HAP-1 (cell line): ENCODE measurements at regions not wholly inside any gene's neighbourhood (a gene's known extent, or its start where the extent isn't known, plus 50 kb on each side); places are given as distances from the start of the nearest gene placed in this dataset.

Experiments used
- DNase-seq, 2 experiments: peaks; one replicate each; pipeline ENCODE4 v3.0.0-alpha.2; 2016 to 2020; ENCODE audit warnings: low spot score in 2 of 2
- H3K27me3 ChIP-seq: fragments of 250-450 bp; sonication (Bioruptor Pico); 2 replicates; pipeline ENCODE4 v1.5.1; 2020; ENCODE audit warnings: low read depth, mild to moderate bottlenecking, moderate library complexity
- H3K36me3 ChIP-seq: fragments of 250-450 bp; sonication (Bioruptor Pico); replicated peaks from 2 replicates; pipeline ENCODE4 v1.5.1; 2020; ENCODE audit warnings: mild to moderate bottlenecking
- H3K4me1 ChIP-seq: fragments of 250-450 bp; sonication (Bioruptor Pico); 2 replicates; pipeline ENCODE4 v1.5.1; 2020; ENCODE audit warnings: mild to moderate bottlenecking
- H3K4me3 ChIP-seq: fragments of 250-450 bp; sonication (Bioruptor Pico); 2 replicates; pipeline ENCODE4 v1.5.1; 2020; ENCODE audit warnings: mild to moderate bottlenecking, moderate library complexity
- H3K9me3 ChIP-seq: fragments of 250-450 bp; sonication (Bioruptor Pico); 2 replicates; pipeline ENCODE4 v1.5.1; 2020; ENCODE audit warnings: mild to moderate bottlenecking, moderate library complexity
- in situ Hi-C: fragments of 300-500 bp; cut with MboI; formaldehyde crosslinking; loops from 3 replicates; pipeline ENCODE4 v1.14.3; 2020; ENCODE audit warnings: low sequenced_read_pairs, inconsistent platforms, mixed read lengths

GRCh38 chr4:1471443-1472147 lies 65.4 kb upstream of the NKX1-1 start:
- Histone ChIP-seq H3K4me1 (no peaks in the 10 kb centered on the region), H3K27me3 (peaks cover 8% of the 10 kb centered on the region; the same call in 1 of the 2 replicates), H3K4me3 (no peak overlapping the region), H3K9me3 (no peaks in the 10 kb centered on the region), H3K36me3 (no peaks in the 10 kb centered on the region)
- DNase-seq: peak in 1 of 2 experiments; percentile 6
- in situ Hi-C loops: no loop called here

GRCh38 chr4:1470816-1471442 lies 64.7 kb upstream of the NKX1-1 start:
- in situ Hi-C loops: no loop called here
- H3K27me3 ChIP-seq: peaks cover 8% of the 10 kb centered on the region; the same call in 1 of the 2 replicates
- H3K4me1 ChIP-seq: no peaks in the 10 kb centered on the region

GRCh38 chr4:1470393-1470670 lies 64.1 kb upstream of the NKX1-1 start:
- Histone ChIP-seq H3K9me3 (no peaks in the 10 kb centered on the region), H3K4me3 (no peak overlapping the region), H3K27me3 (peaks cover 8% of the 10 kb centered on the region; the same call in 1 of the 2 replicates), H3K4me1 (no peaks in the 10 kb centered on the region), H3K36me3 (no peaks in the 10 kb centered on the region)
- DNase-seq: no peak
- in situ Hi-C loops: no loop called here

More at GRCh38 chr4:1470816-1471442, 64.7 kb upstream of the NKX1-1 start:
- Histone ChIP-seq H3K36me3 (no peaks in the 10 kb centered on the region), H3K9me3 (no peaks in the 10 kb centered on the region), H3K4me3 (no peak overlapping the region)
- peak in 1 of 2 experiments; percentile 5 for DNase-seq

GRCh38 chr4:1469607-1470392 lies 63.6 kb upstream of the NKX1-1 start:
- no peaks in the 10 kb centered on the region for H3K9me3 ChIP-seq
- no peaks in the 10 kb centered on the region for H3K36me3 ChIP-seq
- peak in 1 of 2 experiments; percentile 3 for DNase-seq
- no peak overlapping the region for H3K4me3 ChIP-seq
- H3K27me3 ChIP-seq: peaks cover 8% of the 10 kb centered on the region; the same call in 1 of the 2 replicates
- in situ Hi-C loops: no loop called here
- H3K4me1 ChIP-seq: no peaks in the 10 kb centered on the region

- H3K9me3 ChIP-seq: no peaks in the 10 kb centered on the region
- no peaks in the 10 kb centered on the region for H3K36me3 ChIP-seq
- DNase-seq: no peak
- H3K4me1 ChIP-seq: no peaks in the 10 kb centered on the region
- H3K4me3 ChIP-seq: no peak overlapping the region
- in situ Hi-C loops: no loop called here
- H3K27me3 ChIP-seq: peaks cover 14% of the 10 kb centered on the region
Measured at GRCh38 chr4:1469043-1469442, 62.8 kb upstream of the NKX1-1 start.

GRCh38 chr4:1467581-1468458 lies 61.6 kb upstream of the NKX1-1 start:
- H3K9me3 ChIP-seq: no peaks in the 10 kb centered on the region
- H3K4me3 ChIP-seq: no peak overlapping the region
- no peaks in the 10 kb centered on the region for H3K4me1 ChIP-seq
- H3K27me3 ChIP-seq: peaks cover 15% of the 10 kb centered on the region
- DNase-seq: no peak
- H3K36me3 ChIP-seq: no peaks in the 10 kb centered on the region
- in situ Hi-C loops: no loop called here

- no peak for DNase-seq
- Histone ChIP-seq H3K4me1 (no peaks in the 10 kb centered on the region), H3K27me3 (peaks cover 9% of the 10 kb centered on the region), H3K36me3 (no peaks in the 10 kb centered on the region), H3K9me3 (no peaks in the 10 kb centered on the region), H3K4me3 (no peak overlapping the region)
- in situ Hi-C loops: no loop called here
Measured at GRCh38 chr4:1466863-1467165, 60.6 kb upstream of the NKX1-1 start.

- no peak for DNase-seq
- no peaks in the 10 kb centered on the region for H3K36me3 ChIP-seq
- in situ Hi-C loops: no loop called here
- no peaks in the 10 kb centered on the region for H3K9me3 ChIP-seq
- no peak overlapping the region for H3K4me3 ChIP-seq
- peaks cover 7% of the 10 kb centered on the region for H3K27me3 ChIP-seq
- H3K4me1 ChIP-seq: no peaks in the 10 kb centered on the region
Measured at GRCh38 chr4:1466034-1466862, 60.0 kb upstream of the NKX1-1 start.

- in situ Hi-C loops: no loop called here
- H3K9me3 ChIP-seq: no peaks in the 10 kb centered on the region
- no peaks in the 10 kb centered on the region for H3K4me1 ChIP-seq
- no peaks in the 10 kb centered on the region for H3K36me3 ChIP-seq
- peaks cover 7% of the 10 kb centered on the region for H3K27me3 ChIP-seq
- no peak for DNase-seq
- no peak overlapping the region for H3K4me3 ChIP-seq
Measured at GRCh38 chr4:1465173-1466033, 59.2 kb upstream of the NKX1-1 start.

GRCh38 chr4:1464581-1465171 lies 58.4 kb upstream of the NKX1-1 start:
- in situ Hi-C loops: no loop called here
- peaks cover 13% of the 10 kb centered on the region for H3K27me3 ChIP-seq
- H3K4me1 ChIP-seq: no peaks in the 10 kb centered on the region
- no peaks in the 10 kb centered on the region for H3K9me3 ChIP-seq
- no peak for DNase-seq
- no peak overlapping the region for H3K4me3 ChIP-seq
- H3K36me3 ChIP-seq: no peaks in the 10 kb centered on the region

GRCh38 chr4:1463927-1464540 lies 57.8 kb upstream of the NKX1-1 start:
- in situ Hi-C loops: no loop called here
- Histone ChIP-seq H3K27me3 (peaks cover 20% of the 10 kb centered on the region), H3K4me3 (no peak overlapping the region), H3K36me3 (no peaks in the 10 kb centered on the region), H3K9me3 (no peaks in the 10 kb centered on the region), H3K4me1 (no peaks in the 10 kb centered on the region)
- DNase-seq: no peak
